ENCODE measurements at regions not wholly inside any gene's neighbourhood (a gene's known extent, or its start where the extent isn't known, plus 50 kb on each side); places are given as distances from the start of the nearest gene placed in this dataset.
"Not testable (repeated sequence)": the region's sequence is repeated elsewhere in the genome, so short reads cannot be mapped to it uniquely, and the experiment has no call there.

- DNase-seq = no peak
Observed at GRCh38 chr6:126210398-126211075, 129.4 kb upstream of the CENPW start.

DNA sequence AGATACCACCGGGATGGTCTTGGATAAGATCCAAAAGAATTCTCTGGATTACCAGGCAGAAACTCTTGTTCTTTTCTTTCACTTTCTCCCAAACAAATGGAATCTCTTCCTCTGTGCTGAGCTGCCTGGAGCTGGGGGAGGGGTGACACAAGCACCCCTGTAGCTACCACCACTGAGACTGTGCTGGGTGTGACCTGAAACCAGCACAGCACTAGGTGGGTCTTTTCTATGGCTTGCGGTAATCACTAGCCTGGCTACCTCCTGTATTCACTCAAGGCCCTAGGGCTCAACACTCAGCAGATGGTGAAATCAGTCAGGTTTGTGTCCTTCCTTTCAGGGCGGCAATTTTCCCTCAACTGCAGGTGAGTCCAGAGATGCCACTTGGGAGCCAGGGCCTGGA is 122.4 kb upstream of the CENPW start:
- no peak for DNase-seq

- DNase-seq = not testable (repeated sequence)
Observed at GRCh38 chr6:126220901-126221300, 119.0 kb upstream of the CENPW start.

GRCh38 chr6:126227833-126228702 is 111.8 kb upstream of the CENPW start:
- DNase-seq = peak; percentile 63

DNA sequence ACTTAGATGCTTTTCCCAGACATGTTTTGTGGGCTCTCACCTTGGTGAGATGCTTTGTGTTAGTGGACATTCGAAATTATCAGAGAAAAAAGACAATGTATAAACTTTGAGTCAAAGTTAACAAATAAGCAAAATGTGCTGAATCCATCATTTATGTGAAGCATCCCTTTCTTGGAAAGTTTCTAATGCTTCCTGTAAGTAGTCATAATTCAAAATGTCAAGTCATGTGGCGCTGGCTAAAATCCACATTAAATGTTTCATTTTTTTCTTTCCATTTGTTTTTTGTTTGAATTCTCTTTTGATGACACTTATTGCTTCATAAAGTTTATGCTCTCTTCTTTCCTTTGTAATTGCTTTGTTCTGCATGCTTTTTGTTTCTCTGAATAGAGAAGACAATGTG is 107.2 kb upstream of the CENPW start:
- no peak for DNase-seq

- no peak for DNase-seq
Observed at GRCh38 chr6:126233192-126233591, 106.7 kb upstream of the CENPW start.

- no peak for DNase-seq
Observed at GRCh38 chr6:126235363-126235762, 104.6 kb upstream of the CENPW start.

GRCh38 chr6:126245077-126245476 is 94.8 kb upstream of the CENPW start:
- DNase-seq = no peak

- no peak for DNase-seq
Observed at GRCh38 chr6:126252154-126252553, 87.8 kb upstream of the CENPW start.

GRCh38 chr6:126253431-126253830 is 86.5 kb upstream of the CENPW start:
- DNase-seq = no peak

DNA sequence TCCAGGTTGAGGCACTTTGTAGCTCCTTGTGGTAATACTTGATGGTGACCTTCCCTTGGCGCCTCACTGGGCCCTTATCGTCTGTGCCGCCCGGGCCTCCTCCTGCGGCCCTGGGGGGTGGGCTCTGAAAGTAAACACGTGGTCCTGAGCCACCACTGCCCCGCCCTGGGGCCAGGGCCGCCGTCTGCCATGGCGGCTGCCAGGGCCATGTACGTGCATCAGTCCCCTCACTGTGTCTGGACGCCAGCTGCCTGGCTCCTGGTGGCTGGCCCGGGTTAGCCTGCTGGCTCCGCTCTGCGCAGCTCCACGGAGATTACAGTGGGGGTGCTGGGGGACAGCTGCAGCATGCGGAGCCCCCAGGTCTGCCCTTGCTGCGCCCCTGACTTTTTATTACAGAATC is 81.8 kb upstream of the CENPW start:
- DNase-seq = no peak

- no peak for DNase-seq
Observed at GRCh38 chr6:126261792-126262421, 78.0 kb upstream of the CENPW start.

GRCh38 chr6:126264265-126264664 is 75.7 kb upstream of the CENPW start:
- no peak for DNase-seq

DNA sequence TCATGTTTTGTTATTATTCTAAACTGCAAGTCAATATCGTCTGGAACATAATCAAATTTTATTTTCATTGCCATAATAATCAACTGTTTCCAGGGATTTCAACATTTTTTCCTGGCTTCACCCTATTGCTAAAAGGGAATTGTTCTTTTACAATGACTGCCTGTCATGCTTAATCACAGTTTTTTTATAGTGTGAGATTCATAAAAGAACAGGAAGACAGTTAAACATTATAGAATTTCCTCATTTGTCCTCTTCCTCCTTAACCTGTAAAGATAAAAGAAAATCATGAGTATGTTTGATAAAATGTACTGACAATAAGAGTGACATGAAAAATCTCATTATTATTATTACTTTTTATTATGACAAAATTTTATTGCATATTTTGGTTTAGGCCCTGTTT is 73.3 kb upstream of the CENPW start:
- DNase-seq = no peak

- DNase-seq = no peak
Observed at GRCh38 chr6:126267626-126268025, 72.3 kb upstream of the CENPW start.

DNA sequence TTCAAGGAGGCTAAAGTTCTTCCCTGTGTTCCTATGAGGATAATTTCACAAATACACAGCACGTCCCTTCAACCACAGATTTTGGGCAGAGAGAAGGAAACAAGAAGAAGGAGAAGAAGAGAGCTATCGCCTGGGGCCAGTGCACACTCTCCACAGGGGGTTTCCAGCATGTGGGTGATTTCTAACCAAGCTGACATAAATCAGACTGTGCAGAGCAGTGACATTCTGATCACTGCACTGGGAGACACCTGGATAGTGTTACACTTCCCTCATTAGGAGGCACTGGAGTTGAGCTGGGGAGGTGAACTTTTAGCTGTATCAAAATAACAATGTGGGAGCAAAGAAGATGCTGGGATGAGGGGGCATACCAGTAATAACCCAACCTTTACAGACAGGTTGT is 71.8 kb upstream of the CENPW start:
- DNase-seq = no peak

GRCh38 chr6:126280287-126280686 is 59.6 kb upstream of the CENPW start:
- DNase-seq = no peak

GRCh38 chr6:126285871-126286365 is 54.0 kb upstream of the CENPW start:
- no peak for DNase-seq
